H9 (cell line): ENCODE measurements at regions not wholly inside any gene's neighbourhood (a gene's known extent, or its start where the extent isn't known, plus 50 kb on each side); places are given as distances from the start of the nearest gene placed in this dataset.

Source experiments
- DNase-seq: peaks from one replicate; pipeline ENCODE4 v3.0.0-alpha.2; 2017
- H2AFZ ChIP-seq: one replicate; pipeline ENCODE4 v1.6.1; 2013; ENCODE audit warnings: mild to moderate bottlenecking, low read length, control low read depth, moderate library complexity
- H2AK5ac ChIP-seq: 2 replicates; pipeline ENCODE4 v1.6.1; 2013; ENCODE audit warnings: low read length, control low read depth, mixed read lengths; ENCODE audit not compliant: insufficient read length
- H2BK120ac ChIP-seq: one replicate; pipeline ENCODE4 v1.6.1; 2013; ENCODE audit warnings: low read depth, mild to moderate bottlenecking, low read length, control low read depth, inconsistent platforms; ENCODE audit not compliant: poor library complexity, severe bottlenecking
- H2BK12ac ChIP-seq: 2 replicates; pipeline ENCODE4 v1.6.1; 2013; ENCODE audit warnings: low read length, control low read depth, mixed read lengths, low read depth; ENCODE audit not compliant: insufficient read length
- H2BK15ac ChIP-seq: 2 replicates; pipeline ENCODE4 v1.6.1; 2013; ENCODE audit warnings: low read depth, low read length, control low read depth
- H2BK20ac ChIP-seq: one replicate; pipeline ENCODE4 v1.6.1; 2013; ENCODE audit warnings: low read depth, mild to moderate bottlenecking, low read length, control low read depth, inconsistent platforms; ENCODE audit not compliant: poor library complexity, severe bottlenecking
- H2BK5ac ChIP-seq: 2 replicates; pipeline ENCODE4 v1.6.1; 2013; ENCODE audit warnings: low read length, control low read depth, mixed read lengths; ENCODE audit not compliant: insufficient read length
- H3K14ac ChIP-seq: 2 replicates; pipeline ENCODE4 v1.6.1; 2013; ENCODE audit warnings: low read length, control low read depth; ENCODE audit not compliant: insufficient read depth
- H3K18ac ChIP-seq: 2 replicates; pipeline ENCODE4 v1.6.1; 2013; ENCODE audit warnings: low read depth, mild to moderate bottlenecking, mixed read lengths, low read length, control low read depth; ENCODE audit not compliant: insufficient read length
- H3K23ac ChIP-seq: 2 replicates; pipeline ENCODE4 v1.6.1; 2013; ENCODE audit warnings: low read length, control low read depth, mixed read lengths, low read depth; ENCODE audit not compliant: insufficient read length
- H3K23me2 ChIP-seq: 2 replicates; pipeline ENCODE4 v1.6.1; 2013; ENCODE audit warnings: low read depth, mild to moderate bottlenecking, mixed read lengths, low read length, control low read depth; ENCODE audit not compliant: insufficient read length, poor library complexity, severe bottlenecking
- H3K27ac ChIP-seq: 2 replicates; pipeline ENCODE4 v1.5.1; 2013; ENCODE audit warnings: low read length, control low read depth, mixed read lengths, low read depth; ENCODE audit not compliant: insufficient read length
- H3K27me3 ChIP-seq: 2 replicates; pipeline ENCODE4 v1.6.1; 2013; ENCODE audit warnings: low read length, control low read depth, inconsistent platforms; ENCODE audit not compliant: insufficient read depth
- H3K4ac ChIP-seq: 2 replicates; pipeline ENCODE4 v1.6.1; 2013; ENCODE audit warnings: low read depth, mild to moderate bottlenecking, control low read depth, inconsistent platforms, low read length, moderate library complexity
- H3K4me1 ChIP-seq: 2 replicates; pipeline ENCODE4 v1.6.1; 2013; ENCODE audit warnings: low read length, control low read depth, inconsistent platforms; ENCODE audit not compliant: insufficient read depth
- H3K4me2 ChIP-seq: 2 replicates; pipeline ENCODE4 v1.6.1; 2013; ENCODE audit warnings: low read length, control low read depth, mixed read lengths; ENCODE audit not compliant: insufficient read length, insufficient read depth
- H3K56ac ChIP-seq: 2 replicates; pipeline ENCODE4 v1.6.1; 2013; ENCODE audit warnings: low read depth, mild to moderate bottlenecking, mixed read lengths, low read length, control low read depth; ENCODE audit not compliant: insufficient read length
- H3K79me1 ChIP-seq: 2 replicates; pipeline ENCODE4 v1.6.1; 2013; ENCODE audit warnings: low read depth, mild to moderate bottlenecking, moderate library complexity, low read length, control low read depth, inconsistent platforms; ENCODE audit not compliant: insufficient read depth, poor library complexity, severe bottlenecking
- H3K79me2 ChIP-seq: 2 replicates; pipeline ENCODE4 v1.6.1; 2013; ENCODE audit warnings: low read length, control low read depth, inconsistent platforms; ENCODE audit not compliant: insufficient read depth
- H3K9ac ChIP-seq: 2 replicates; pipeline ENCODE4 v1.6.1; 2013; ENCODE audit warnings: low read length, control low read depth, mixed read lengths; ENCODE audit not compliant: insufficient read length; ENCODE audit errors: extremely low read depth
- H3K9me3 ChIP-seq: one replicate; pipeline ENCODE4 v1.6.1; 2013; ENCODE audit warnings: low read depth, low read length, inconsistent platforms; ENCODE audit not compliant: control insufficient read depth
- H3T11ph ChIP-seq: one replicate; pipeline ENCODE4 v1.6.1; 2013; ENCODE audit warnings: mild to moderate bottlenecking, low read length, control low read depth, inconsistent platforms
- H4K20me1 ChIP-seq: one replicate; pipeline ENCODE4 v1.6.1; 2013; ENCODE audit not compliant: control insufficient read depth, insufficient read length, insufficient read depth
- H4K5ac ChIP-seq: 2 replicates; pipeline ENCODE4 v1.6.1; 2013; ENCODE audit warnings: low read depth, mild to moderate bottlenecking, mixed read lengths, low read length, control low read depth; ENCODE audit not compliant: insufficient read length
- H4K8ac ChIP-seq: replicated peaks from 2 replicates; pipeline ENCODE4 v1.6.1; 2013; ENCODE audit warnings: low read length, control low read depth, mixed read lengths, low read depth; ENCODE audit not compliant: insufficient read length
- H4K91ac ChIP-seq: 2 replicates; pipeline ENCODE4 v1.6.1; 2013; ENCODE audit warnings: low read depth, mild to moderate bottlenecking, moderate library complexity, mixed read lengths, low read length, control low read depth; ENCODE audit not compliant: insufficient read length
- H3K27ac Mint-ChIP-seq, 3 experiments: 2 replicates in 2 of 3; 3 replicates in 1 of 3; pipeline ENCODE4 v1.8.0; 2020 to 2021; ENCODE audit warnings: mixed read lengths in 3 of 3, mild to moderate bottlenecking in 1 of 3, moderate library complexity in 1 of 3
- H3K27me3 Mint-ChIP-seq: 2 replicates; pipeline ENCODE4 v1.8.0; 2021; ENCODE audit warnings: low read depth, mild to moderate bottlenecking, moderate library complexity, mixed read lengths
- H3K36me3 Mint-ChIP-seq, 3 experiments: 2 replicates in 2 of 3; 3 replicates in 1 of 3; pipeline ENCODE4 v1.8.0; 2020 to 2021; ENCODE audit warnings: low read depth in 3 of 3, mixed read lengths in 3 of 3; ENCODE audit not compliant: insufficient read depth in 1 of 3
- H3K4me1 Mint-ChIP-seq, 2 experiments: 2 replicates each; pipeline ENCODE4 v1.8.0; 2020; ENCODE audit warnings: mixed read lengths in 2 of 2
- H3K4me3 Mint-ChIP-seq, 2 experiments: 2 replicates in 1 of 2; 3 replicates in 1 of 2; pipeline ENCODE4 v1.8.0; 2020 to 2021; ENCODE audit warnings: mild to moderate bottlenecking in 2 of 2, mixed read lengths in 2 of 2, moderate library complexity in 1 of 2
- H3K9me3 Mint-ChIP-seq, 2 experiments: 2 replicates in 1 of 2; 3 replicates in 1 of 2; pipeline ENCODE4 v1.8.0; 2020; ENCODE audit warnings: mild to moderate bottlenecking in 2 of 2, mixed read lengths in 2 of 2, moderate library complexity in 1 of 2
- WGBS: extraction: QIAGEN DNeasy Blood & Tissue Kit; methylation state at CpG from one replicate; pipeline ENCODE4 v1.1.7; 2013; ENCODE audit warnings: missing lambda C conversion rate, low lambda C conversion rate, mixed read lengths; ENCODE audit not compliant: insufficient read length; ENCODE audit errors: extremely low coverage; 5-methylcytosine and 5-hydroxymethylcytosine counted together
- TF ChIP-seq, protein P1 (sequence below): fragments of 200-600 bp; sonication (generic); conservative IDR thresholded peaks from 3 replicates; pipeline ENCODE4 v1.8.0; 2021; ENCODE audit warnings: antibody characterized with exemption, mild to moderate bottlenecking

GRCh38 chr20:60203451-60203850 lies 245.2 kb downstream of the CDH26 start:
- no peak overlapping the region for H2BK12ac ChIP-seq
- no peaks in the 10 kb centered on the region for H3K4me1 ChIP-seq
- H2BK20ac ChIP-seq: no peak overlapping the region
- H2BK5ac ChIP-seq: no peak overlapping the region
- no peak overlapping the region for H3K23ac ChIP-seq
- no peak overlapping the region for H4K5ac ChIP-seq
- Mint-ChIP-seq H3K9me3 (peaks cover 10 to 11% of the 10 kb centered on the region in 2 experiments), H3K36me3 (no peaks in the 10 kb centered on the region), H3K4me3 (no peak overlapping the region), H3K27ac (no peak overlapping the region), H3K27me3 (peaks cover 18% of the 10 kb centered on the region), H3K4me1 (peaks cover 6 to 8% of the 10 kb centered on the region in 2 experiments; a peak in 2 of 4 replicates)
- no peak overlapping the region for H3K27ac ChIP-seq
- H2AK5ac ChIP-seq: no peak overlapping the region
- no peaks in the 10 kb centered on the region for H3K79me2 ChIP-seq
- H3K23me2 ChIP-seq: no peaks in the 10 kb centered on the region
- H3K27me3 ChIP-seq: no peaks in the 10 kb centered on the region
- H3T11ph ChIP-seq: no peak overlapping the region
- no peaks in the 10 kb centered on the region for H3K79me1 ChIP-seq
- H3K14ac ChIP-seq: 0 out of 2 replicates have a peak overlapping the region, but pooled peaks have one; percentile 63
- TF ChIP-seq, protein P1, sequence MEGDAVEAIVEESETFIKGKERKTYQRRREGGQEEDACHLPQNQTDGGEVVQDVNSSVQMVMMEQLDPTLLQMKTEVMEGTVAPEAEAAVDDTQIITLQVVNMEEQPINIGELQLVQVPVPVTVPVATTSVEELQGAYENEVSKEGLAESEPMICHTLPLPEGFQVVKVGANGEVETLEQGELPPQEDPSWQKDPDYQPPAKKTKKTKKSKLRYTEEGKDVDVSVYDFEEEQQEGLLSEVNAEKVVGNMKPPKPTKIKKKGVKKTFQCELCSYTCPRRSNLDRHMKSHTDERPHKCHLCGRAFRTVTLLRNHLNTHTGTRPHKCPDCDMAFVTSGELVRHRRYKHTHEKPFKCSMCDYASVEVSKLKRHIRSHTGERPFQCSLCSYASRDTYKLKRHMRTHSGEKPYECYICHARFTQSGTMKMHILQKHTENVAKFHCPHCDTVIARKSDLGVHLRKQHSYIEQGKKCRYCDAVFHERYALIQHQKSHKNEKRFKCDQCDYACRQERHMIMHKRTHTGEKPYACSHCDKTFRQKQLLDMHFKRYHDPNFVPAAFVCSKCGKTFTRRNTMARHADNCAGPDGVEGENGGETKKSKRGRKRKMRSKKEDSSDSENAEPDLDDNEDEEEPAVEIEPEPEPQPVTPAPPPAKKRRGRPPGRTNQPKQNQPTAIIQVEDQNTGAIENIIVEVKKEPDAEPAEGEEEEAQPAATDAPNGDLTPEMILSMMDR: no peak
- no peak overlapping the region for H4K91ac ChIP-seq
- no peak overlapping the region for H3K4ac ChIP-seq
- no peak for DNase-seq
- no peak overlapping the region for H4K8ac ChIP-seq
- H3K9ac ChIP-seq: no peak overlapping the region
- H3K9me3 ChIP-seq: no peaks in the 10 kb centered on the region
- no CpG with 5 or more reads among the region's 6 CpGs for WGBS
- H2BK120ac ChIP-seq: no peak overlapping the region
- no peak overlapping the region for H3K56ac ChIP-seq
- H4K20me1 ChIP-seq: no peaks in the 10 kb centered on the region
- no peak overlapping the region for H2BK15ac ChIP-seq
- no peak overlapping the region for H2AFZ ChIP-seq
- H3K18ac ChIP-seq: no peak overlapping the region
- no peak overlapping the region for H3K4me2 ChIP-seq
